K562 (cell line): ENCODE measurements at regions not wholly inside any gene's neighbourhood (a gene's known extent, or its start where the extent isn't known, plus 50 kb on each side); places are given as distances from the start of the nearest gene placed in this dataset.
A peak's percentile ranks its signal among the peaks of the same experiment; 100 is the strongest.

Experiments
- ATAC-seq: fragments of 200-7000 bp; cut with Tn5 transposase; 3 replicates; pipeline ENCODE4 v1.9.1; 2020; ENCODE audit warnings: moderate library complexity
- BruUV-seq: library from RNA; stranded (reverse); fragments of 400-500 nt; replicated peaks from 2 replicates; lab custom pipeline; 2021; lab: Mats Ljungman, UMichigan
- CTCF ChIA-PET: fragments of 300-600 bp; formaldehyde crosslinking; extraction: SDS; loops from one replicate; lab custom pipeline; 2021; ENCODE audit warnings: low intra/inter-chr PET ratio; lab: Yijun Ruan, JAX
- POLR2A ChIA-PET: fragments of 300-600, 350-650 bp; sonication (Branson Sonifier 250); formaldehyde crosslinking; extraction: SDS; loops from one replicate; lab custom pipeline; 2021; ENCODE audit warnings: antibody characterized with exemption, inconsistent platforms; lab: Yijun Ruan, JAX
- DNase-seq, 4 experiments: peaks; one replicate each; pipeline versions ENCODE4 v3.0.0 to v3.0.0-alpha.2; 2011 to 2018; ENCODE audit warnings: low spot score in 3 of 4, mixed read lengths in 3 of 4; ENCODE audit errors: extremely low read depth in 1 of 4
- FAIRE-seq: peaks from 2 replicates; lab custom pipeline; 2011; peaks lifted over from hg19 to GRCh38; lab: Jason Lieb, UNC
- H2AFZ ChIP-seq: 2 replicates; pipeline ENCODE4 v1.6.0; 2011; ENCODE audit warnings: low read depth, low read length, control low read depth, inconsistent platforms
- H3K27ac ChIP-seq: fragments of 200-600 bp; 3 replicates; pipeline ENCODE4 v1.8.0; 2011; ENCODE audit warnings: low read depth, mild to moderate bottlenecking, control low read depth, inconsistent platforms, low read length, moderate library complexity, mixed read lengths; ENCODE audit errors: extremely low read depth
- H3K27me3 ChIP-seq, 2 experiments: fragments of 300-600 bp in 1 of 2; 2 replicates in 1 of 2; 3 replicates in 1 of 2; pipeline versions ENCODE4 v1.6.0 to v1.8.0; 2011; ENCODE audit warnings: inconsistent platforms in 2 of 2, low read length in 2 of 2, mild to moderate bottlenecking in 1 of 2, mixed read lengths in 1 of 2, moderate library complexity in 1 of 2; ENCODE audit not compliant: control insufficient read depth in 2 of 2, insufficient read depth in 2 of 2
- H3K36me3 ChIP-seq: fragments of 300-600 bp; 3 replicates; pipeline ENCODE4 v1.8.0; 2011; ENCODE audit warnings: mild to moderate bottlenecking, low read length, inconsistent platforms; ENCODE audit not compliant: control insufficient read depth, insufficient read depth
- H3K4me1 ChIP-seq, 2 experiments: fragments of 200-600 bp in 1 of 2; replicated peaks in 1 of 2; 2 replicates in 1 of 2; 3 replicates in 1 of 2; pipeline versions ENCODE4 v1.5.1 to v1.8.0; 2011; ENCODE audit warnings: inconsistent platforms in 2 of 2, low read length in 2 of 2, mild to moderate bottlenecking in 1 of 2, mixed read lengths in 1 of 2, moderate library complexity in 1 of 2; ENCODE audit not compliant: control insufficient read depth in 2 of 2, insufficient read depth in 2 of 2
- H3K4me2 ChIP-seq: 2 replicates; pipeline ENCODE4 v1.6.1; 2011; ENCODE audit warnings: low read length, control low read depth, inconsistent platforms, mixed read lengths; ENCODE audit not compliant: insufficient read depth
- H3K4me3 ChIP-seq: fragments of 200-600 bp; sonication (generic), shearing (Covaris generic); 2 replicates; pipeline ENCODE4 v1.5.1; 2016; ENCODE audit warnings: control low read depth, inconsistent platforms
- H3K79me2 ChIP-seq: fragments of 200-600 bp; 3 replicates; pipeline ENCODE4 v1.8.0; 2011; ENCODE audit warnings: low read length, inconsistent platforms; ENCODE audit not compliant: control insufficient read depth, insufficient read depth
- H3K9ac ChIP-seq, 2 experiments: 2 replicates each; pipeline versions ENCODE4 v1.6.0 to v1.6.1; 2011; ENCODE audit warnings: low read depth in 2 of 2, low read length in 2 of 2, control low read depth in 1 of 2, inconsistent platforms in 1 of 2, mild to moderate bottlenecking in 1 of 2, mixed read lengths in 1 of 2; ENCODE audit not compliant: insufficient read depth in 1 of 2
- H3K9me1 ChIP-seq: one replicate; pipeline ENCODE4 v1.6.0; 2011; ENCODE audit warnings: inconsistent platforms, mild to moderate bottlenecking, low read length, moderate library complexity; ENCODE audit not compliant: control insufficient read depth, insufficient read depth
- H3K9me3 ChIP-seq: replicated peaks from 2 replicates; pipeline ENCODE4 v1.5.1; 2011; ENCODE audit warnings: low read depth, low read length, inconsistent platforms; ENCODE audit not compliant: control insufficient read depth, insufficient read depth
- H4K20me1 ChIP-seq: replicated peaks from 2 replicates; pipeline ENCODE4 v1.6.1; 2011; ENCODE audit warnings: low read length, inconsistent platforms, mixed read lengths; ENCODE audit not compliant: control insufficient read depth, insufficient read depth
- CHD1 ChIP-seq: fragments of 200-600 bp; sonication (generic); IDR thresholded peaks from one replicate; pipeline ENCODE4 v1.6.1; 2012; ENCODE audit warnings: mild to moderate bottlenecking, moderate library complexity, low read length, inconsistent platforms
- PHB ChIP-seq: fragments of 250-450 bp; sonication (Bioruptor Pico); IDR thresholded peaks from 2 replicates; pipeline ENCODE4 v1.5.0; 2021
- THAP7 ChIP-seq: fragments of 250-450 bp; sonication (Bioruptor Pico); IDR thresholded peaks from 2 replicates; pipeline ENCODE4 v1.5.0; 2021
- WGBS: fragments of 100-300 bp; shearing (Covaris generic); methylation state at CpG from one replicate; pipeline ENCODE4 v1.1.6; 2016; ENCODE audit warnings: low coverage, mixed read lengths; ENCODE audit not compliant: insufficient coverage; ENCODE audit errors: missing lambda C conversion rate; 5-methylcytosine and 5-hydroxymethylcytosine counted together
- in situ Hi-C: fragments of 300-500 bp; cut with MboI; formaldehyde crosslinking; loops from 4 replicates; pipeline ENCODE4 v1.15.0; 2018; ENCODE audit warnings: inconsistent platforms, mixed read lengths
- intact Hi-C: fragments of 100-400 bp; cut with micrococcal nuclease; formaldehyde crosslinking; loops from 2 replicates; pipeline ENCODE4 v1.14.2; 2022
- TF ChIP-seq, protein P1 (sequence below): fragments of 450-650 bp; IDR thresholded peaks from 2 replicates; pipeline ENCODE4 v1.6.1; 2017; ENCODE audit warnings: antibody characterized with exemption, mild to moderate bottlenecking

DNA sequence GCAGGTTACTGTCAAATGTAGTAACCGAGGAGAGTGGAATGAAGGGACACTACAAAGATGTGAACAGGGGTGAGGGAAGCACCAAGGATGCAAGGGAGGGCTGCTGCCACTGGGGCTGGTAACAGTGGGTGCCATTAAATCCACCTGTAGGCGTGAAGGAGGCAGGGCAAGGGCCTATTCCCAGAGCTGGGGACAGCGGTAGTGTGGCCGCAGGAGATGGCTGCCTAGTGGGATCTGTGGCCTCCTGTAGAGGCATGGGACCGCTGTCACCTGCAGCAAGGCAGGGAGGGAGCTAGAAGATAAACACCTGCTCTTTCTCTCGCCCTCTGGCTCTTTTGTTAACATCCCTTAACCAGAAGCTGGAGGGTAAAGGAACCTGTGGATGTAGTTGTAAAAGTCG is 80.5 kb upstream of the CNIH3 start:
- Histone ChIP-seq H3K9ac (no peak overlapping the region), H3K27me3 (peaks cover 32 to 45% of the 10 kb centered on the region in 2 experiments), H3K9me3 (no peaks in the 10 kb centered on the region), H3K4me3 (no peak overlapping the region), H3K4me2 (no peak overlapping the region), H3K79me2 (no peaks in the 10 kb centered on the region), H4K20me1 (no peaks in the 10 kb centered on the region), H3K9me1 (no peaks in the 10 kb centered on the region), H3K27ac (no peak overlapping the region), H3K4me1 (no peaks in the 10 kb centered on the region; a peak in 1 of 5 replicates), H3K36me3 (no peaks in the 10 kb centered on the region), H2AFZ (no peak overlapping the region)
- no peak for FAIRE-seq
- ChIA-PET CTCF (no interaction called here), POLR2A (interaction anchor here (0.6 kb wide), 1 partner anchor 1125 kb away, joined by 3 read pairs; no protein-coding TSS in a partner anchor)
- WGBS, result under 1% methylated on average over 7 of the region's 7 CpGs
- intact Hi-C loops, result no loop called here
- peak; percentile 29 for ATAC-seq
- TF ChIP-seq THAP7 (CRISPR knock-in tag), result no peak
- TF ChIP-seq PHB (CRISPR knock-in tag), result no peak
- in situ Hi-C loops, result no loop called here
- no TSS peak for BruUV-seq
- no peak for DNase-seq

GRCh38 chr1:224539971-224540370 is 76.1 kb upstream of the CNIH3 start:
- 4% methylated on average over 4 of the region's 4 CpGs for WGBS
- no peak overlapping the region for H2AFZ ChIP-seq

More at GRCh38 chr1:224539971-224540370, 76.1 kb upstream of the CNIH3 start:
- no peak for TF ChIP-seq CHD1
- TF ChIP-seq, protein P1, sequence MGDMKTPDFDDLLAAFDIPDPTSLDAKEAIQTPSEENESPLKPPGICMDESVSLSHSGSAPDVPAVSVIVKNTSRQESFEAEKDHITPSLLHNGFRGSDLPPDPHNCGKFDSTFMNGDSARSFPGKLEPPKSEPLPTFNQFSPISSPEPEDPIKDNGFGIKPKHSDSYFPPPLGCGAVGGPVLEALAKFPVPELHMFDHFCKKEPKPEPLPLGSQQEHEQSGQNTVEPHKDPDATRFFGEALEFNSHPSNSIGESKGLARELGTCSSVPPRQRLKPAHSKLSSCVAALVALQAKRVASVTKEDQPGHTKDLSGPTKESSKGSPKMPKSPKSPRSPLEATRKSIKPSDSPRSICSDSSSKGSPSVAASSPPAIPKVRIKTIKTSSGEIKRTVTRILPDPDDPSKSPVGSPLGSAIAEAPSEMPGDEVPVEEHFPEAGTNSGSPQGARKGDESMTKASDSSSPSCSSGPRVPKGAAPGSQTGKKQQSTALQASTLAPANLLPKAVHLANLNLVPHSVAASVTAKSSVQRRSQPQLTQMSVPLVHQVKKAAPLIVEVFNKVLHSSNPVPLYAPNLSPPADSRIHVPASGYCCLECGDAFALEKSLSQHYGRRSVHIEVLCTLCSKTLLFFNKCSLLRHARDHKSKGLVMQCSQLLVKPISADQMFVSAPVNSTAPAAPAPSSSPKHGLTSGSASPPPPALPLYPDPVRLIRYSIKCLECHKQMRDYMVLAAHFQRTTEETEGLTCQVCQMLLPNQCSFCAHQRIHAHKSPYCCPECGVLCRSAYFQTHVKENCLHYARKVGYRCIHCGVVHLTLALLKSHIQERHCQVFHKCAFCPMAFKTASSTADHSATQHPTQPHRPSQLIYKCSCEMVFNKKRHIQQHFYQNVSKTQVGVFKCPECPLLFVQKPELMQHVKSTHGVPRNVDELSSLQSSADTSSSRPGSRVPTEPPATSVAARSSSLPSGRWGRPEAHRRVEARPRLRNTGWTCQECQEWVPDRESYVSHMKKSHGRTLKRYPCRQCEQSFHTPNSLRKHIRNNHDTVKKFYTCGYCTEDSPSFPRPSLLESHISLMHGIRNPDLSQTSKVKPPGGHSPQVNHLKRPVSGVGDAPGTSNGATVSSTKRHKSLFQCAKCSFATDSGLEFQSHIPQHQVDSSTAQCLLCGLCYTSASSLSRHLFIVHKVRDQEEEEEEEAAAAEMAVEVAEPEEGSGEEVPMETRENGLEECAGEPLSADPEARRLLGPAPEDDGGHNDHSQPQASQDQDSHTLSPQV, result no peak
- ATAC-seq, result no peak
- no peak overlapping the region for H3K4me2 ChIP-seq
- no peak for FAIRE-seq
- ChIA-PET POLR2A (interaction anchor here (0.8 kb wide), 1 partner anchor 12 kb away, joined by 3 read pairs; no protein-coding TSS in a partner anchor), CTCF (interaction anchor here (0.7 kb wide), 1 partner anchor 27 kb away, joined by 3 read pairs; no protein-coding TSS in a partner anchor)
- H3K4me3 ChIP-seq, result no peak overlapping the region
- H3K27me3 ChIP-seq, result peaks cover 19 to 32% of the 10 kb centered on the region in 2 experiments
- intact Hi-C loops (no loop called here), in situ Hi-C loops (no loop called here)
- no peak overlapping the region for H3K9ac ChIP-seq
- no peak for DNase-seq
- no TSS peak for BruUV-seq
- no peak overlapping the region for H3K27ac ChIP-seq
- no peaks in the 10 kb centered on the region for H3K79me2 ChIP-seq
- peaks cover 0 to 34% of the 10 kb centered on the region in 2 experiments; a peak in 3 of 5 replicates for H3K4me1 ChIP-seq
- no peaks in the 10 kb centered on the region for H3K9me1 ChIP-seq
- no peaks in the 10 kb centered on the region for H3K36me3 ChIP-seq
- H4K20me1 ChIP-seq, result no peaks in the 10 kb centered on the region
- no peaks in the 10 kb centered on the region for H3K9me3 ChIP-seq
